Aorta (tissue), 5 donors: ENCODE measurements at regions not wholly inside any gene's neighbourhood (a gene's known extent, or its start where the extent isn't known, plus 50 kb on each side); places are given as distances from the start of the nearest gene placed in this dataset.

Experiments
- ATAC-seq: fragments of 200-7000 bp; cut with Tn5 transposase; one replicate; pipeline ENCODE4 v1.9.1; 2022; ENCODE audit warnings: moderate library complexity; ENCODE audit not compliant: low FRiP score
- DNase-seq, 2 donors: peaks; one replicate each; pipeline ENCODE4 v3.0.0-alpha.2; 2020
- H3K27ac ChIP-seq, 2 donors: one replicate each; pipeline ENCODE4 v1.5.1; 2013; ENCODE audit warnings: low read length in 2 of 2, mild to moderate bottlenecking in 2 of 2, moderate library complexity in 2 of 2, control low read depth in 1 of 2, inconsistent platforms in 1 of 2, low read depth in 1 of 2
- H3K27me3 ChIP-seq, 2 donors: one replicate each; pipeline ENCODE4 v1.6.1; 2013; ENCODE audit warnings: control low read depth in 1 of 2, low read length in 1 of 2, mild to moderate bottlenecking in 1 of 2, moderate library complexity in 1 of 2; ENCODE audit not compliant: insufficient read depth in 2 of 2, control insufficient read depth in 1 of 2
- H3K36me3 ChIP-seq, 2 donors: one replicate each; pipeline ENCODE4 v1.6.1; 2013; ENCODE audit warnings: control low read depth in 1 of 2, low read length in 1 of 2, mild to moderate bottlenecking in 1 of 2; ENCODE audit not compliant: insufficient read depth in 2 of 2, control insufficient read depth in 1 of 2
- H3K4me1 ChIP-seq, 2 donors: one replicate each; pipeline ENCODE4 v1.6.1; 2013; ENCODE audit warnings: low read length in 2 of 2, control low read depth in 1 of 2, mild to moderate bottlenecking in 1 of 2, moderate library complexity in 1 of 2; ENCODE audit not compliant: insufficient read depth in 2 of 2, control insufficient read depth in 1 of 2
- H3K4me3 ChIP-seq, 2 donors: one replicate each; pipeline ENCODE4 v1.5.1; 2013; ENCODE audit warnings: low read length in 2 of 2, control low read depth in 1 of 2, mild to moderate bottlenecking in 1 of 2
- H3K9me3 ChIP-seq: one replicate; pipeline ENCODE4 v1.6.1; 2013; ENCODE audit warnings: mild to moderate bottlenecking, low read length; ENCODE audit not compliant: control insufficient read depth
- WGBS, 2 donors: extraction: QIAGEN DNeasy Blood & Tissue Kit; methylation state at CpG; one replicate each; pipeline ENCODE4 v1.1.7; 2013; 5-methylcytosine and 5-hydroxymethylcytosine counted together
- intact Hi-C, 2 donors: fragments of 100-400 bp; cut with DNase I; formaldehyde crosslinking; loops; one replicate each; pipeline versions ENCODE4 v1.14.2 to v1.15.0; 2022
- donor health status: healthy with polysubstance abuse.
- donor health status: Bipolar disorder and iron deficiency.
- donor health status: DM: no; HTN: no; CAD: no.
- donor health status: DM: no; HTN: no; CAD: no.
- donor health status: DM: yes; HTN: yes; CAD: no.

GRCh38 chr2:239743206-239743605 is 281.9 kb downstream of the NDUFA10 start:
- 93 to 95% methylated on average over 6 of the region's 6 CpGs for whole genome bisulfite sequencing, 2 donors
- no peaks in the 10 kb centered on the region for H3K9me3 ChIP-seq
- DNase-seq (no peak), ATAC-seq (no peak)
- H3K4me1 ChIP-seq: no peaks in the 10 kb centered on the region
- intact Hi-C loops: no loop called here
- H3K36me3 ChIP-seq: no peaks in the 10 kb centered on the region
- H3K4me3 ChIP-seq: no peak overlapping the region
- H3K27me3 ChIP-seq: no peaks in the 10 kb centered on the region
- no peak overlapping the region for H3K27ac ChIP-seq

- Histone ChIP-seq H3K36me3 (no peaks in the 10 kb centered on the region), H3K4me3 (no peak overlapping the region), H3K9me3 (no peaks in the 10 kb centered on the region), H3K27ac (no peak overlapping the region), H3K27me3 (no peaks in the 10 kb centered on the region), H3K4me1 (no peaks in the 10 kb centered on the region)
- 86 to 88% methylated on average over 15 of the region's 15 CpGs for WGBS, 2 donors
- intact Hi-C loops: no loop called here
- ATAC-seq (no peak), DNase-seq (no peak)
These were observed 282.8 kb downstream of the NDUFA10 start for GRCh38 chr2:239742377-239742776.

GRCh38 chr2:239739206-239739605 is 285.9 kb downstream of the NDUFA10 start:
- ATAC-seq (no peak), DNase-seq (no peak)
- 79 to 85% methylated on average over 8 of the region's 8 CpGs for WGBS, 2 donors
- H3K9me3 ChIP-seq: no peaks in the 10 kb centered on the region
- H3K27me3 ChIP-seq: no peaks in the 10 kb centered on the region
- H3K36me3 ChIP-seq: no peaks in the 10 kb centered on the region
- intact Hi-C loops: no loop called here
- no peak overlapping the region for H3K27ac ChIP-seq
- no peaks in the 10 kb centered on the region for H3K4me1 ChIP-seq
- no peak overlapping the region for H3K4me3 ChIP-seq

- no peak for ATAC-seq
- 64 to 81% methylated on average over 9 to 19 of the region's 19 CpGs for WGBS, 2 donors
- H3K9me3 ChIP-seq: no peaks in the 10 kb centered on the region
- H3K27me3 ChIP-seq: no peaks in the 10 kb centered on the region
- peak in 1 of 2 donors; percentile 72 for DNase-seq
- no peaks in the 10 kb centered on the region for H3K4me1 ChIP-seq
- no peak overlapping the region for H3K4me3 ChIP-seq
- H3K36me3 ChIP-seq: no peaks in the 10 kb centered on the region
- intact Hi-C loops: no loop called here
- no peak overlapping the region for H3K27ac ChIP-seq
These were observed 287.0 kb downstream of the NDUFA10 start for GRCh38 chr2:239738159-239738558.

- Histone ChIP-seq H3K36me3 (no peaks in the 10 kb centered on the region), H3K9me3 (no peaks in the 10 kb centered on the region), H3K4me3 (no peak overlapping the region), H3K27ac (no peak overlapping the region), H3K4me1 (no peaks in the 10 kb centered on the region), H3K27me3 (no peaks in the 10 kb centered on the region)
- DNase-seq (no peak), ATAC-seq (no peak)
- 88 to 94% methylated on average over 10 of the region's 10 CpGs for WGBS, 2 donors
- intact Hi-C loops: no loop called here
These were observed 288.0 kb downstream of the NDUFA10 start for GRCh38 chr2:239737144-239737463.

GRCh38 chr2:239736358-239737143 is 288.6 kb downstream of the NDUFA10 start:
- WGBS, 2 donors: 93 to 95% methylated on average over 39 of the region's 39 CpGs
- H3K4me1 ChIP-seq: no peaks in the 10 kb centered on the region
- no peaks in the 10 kb centered on the region for H3K27me3 ChIP-seq
- peak; percentile 49 for ATAC-seq
- no peak for DNase-seq
- intact Hi-C loops: no loop called here
- H3K9me3 ChIP-seq: no peaks in the 10 kb centered on the region
- H3K4me3 ChIP-seq: no peak overlapping the region
- H3K27ac ChIP-seq: no peak overlapping the region
- H3K36me3 ChIP-seq: no peaks in the 10 kb centered on the region

- H3K9me3 ChIP-seq: no peaks in the 10 kb centered on the region
- H3K27me3 ChIP-seq: no peaks in the 10 kb centered on the region
- 73 to 75% methylated on average over 16 of the region's 16 CpGs for WGBS, 2 donors
- ATAC-seq (peak; percentile 24), DNase-seq (no peak)
- intact Hi-C loops: no loop called here
- no peak overlapping the region for H3K4me3 ChIP-seq
- no peaks in the 10 kb centered on the region for H3K36me3 ChIP-seq
- no peaks in the 10 kb centered on the region for H3K4me1 ChIP-seq
- no peak overlapping the region for H3K27ac ChIP-seq
These were observed 289.2 kb downstream of the NDUFA10 start for GRCh38 chr2:239735829-239736357.

- H3K9me3 ChIP-seq: no peaks in the 10 kb centered on the region
- DNase-seq (peak; percentile 29 to 38), ATAC-seq (no peak)
- no peak overlapping the region for H3K4me3 ChIP-seq
- intact Hi-C loops: no loop called here
- H3K4me1 ChIP-seq: no peaks in the 10 kb centered on the region
- 86 to 87% methylated on average over 23 of the region's 23 CpGs for WGBS, 2 donors
- H3K27me3 ChIP-seq: no peaks in the 10 kb centered on the region
- no peaks in the 10 kb centered on the region for H3K36me3 ChIP-seq
- no peak overlapping the region for H3K27ac ChIP-seq
These were observed 289.9 kb downstream of the NDUFA10 start for GRCh38 chr2:239735131-239735828.
